Posterior cingulate gyrus (tissue), 11 donors: ENCODE measurements at regions not wholly inside any gene's neighbourhood (a gene's known extent, or its start where the extent isn't known, plus 50 kb on each side); places are given as distances from the start of the nearest gene placed in this dataset.
"Not testable (repeated sequence)": the region's sequence is repeated elsewhere in the genome, so short reads cannot be mapped to it uniquely, and the experiment has no call there.

Source experiments
- DNase-seq, 10 donors: peaks; one replicate each; pipeline versions ENCODE4 v3.0.0 to v3.0.0-alpha.2; 2020 to 2021; ENCODE audit warnings: mixed read lengths in 3 of 10
- intact Hi-C: fragments of 100-400 bp; cut with DNase I; formaldehyde crosslinking; loops from one replicate; pipeline ENCODE4 v1.15.1; 2023

GRCh38 chr14:96683562-96684289, 113.5 kb upstream of the VRK1 start:
- DNase-seq, result no peak
- intact Hi-C loops, result no loop called here

- no peak for DNase-seq
- intact Hi-C loops, result no loop called here
These were observed 111.1 kb upstream of the VRK1 start for GRCh38 chr14:96686126-96686525.

DNA sequence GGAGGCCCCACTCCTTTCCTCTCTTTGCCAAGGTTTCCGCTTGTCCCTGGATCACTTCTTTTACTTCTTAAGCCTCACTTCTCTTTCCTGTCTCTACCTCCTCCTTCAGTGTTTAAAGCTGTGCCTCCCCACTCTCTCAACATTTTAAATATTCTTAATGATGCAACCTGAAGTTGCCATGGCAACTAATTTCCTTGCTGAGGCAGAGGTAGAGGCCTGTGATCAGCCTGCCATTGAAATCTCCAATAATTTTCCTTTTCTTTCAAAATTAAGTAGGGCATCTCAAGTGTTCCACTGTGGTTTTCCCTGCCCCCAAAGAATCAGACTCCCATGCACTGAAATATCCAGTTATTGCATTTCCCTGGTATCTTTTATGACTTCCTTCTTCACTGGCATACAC, 108.6 kb upstream of the VRK1 start:
- no peak for DNase-seq
- intact Hi-C loops, result no loop called here

DNA sequence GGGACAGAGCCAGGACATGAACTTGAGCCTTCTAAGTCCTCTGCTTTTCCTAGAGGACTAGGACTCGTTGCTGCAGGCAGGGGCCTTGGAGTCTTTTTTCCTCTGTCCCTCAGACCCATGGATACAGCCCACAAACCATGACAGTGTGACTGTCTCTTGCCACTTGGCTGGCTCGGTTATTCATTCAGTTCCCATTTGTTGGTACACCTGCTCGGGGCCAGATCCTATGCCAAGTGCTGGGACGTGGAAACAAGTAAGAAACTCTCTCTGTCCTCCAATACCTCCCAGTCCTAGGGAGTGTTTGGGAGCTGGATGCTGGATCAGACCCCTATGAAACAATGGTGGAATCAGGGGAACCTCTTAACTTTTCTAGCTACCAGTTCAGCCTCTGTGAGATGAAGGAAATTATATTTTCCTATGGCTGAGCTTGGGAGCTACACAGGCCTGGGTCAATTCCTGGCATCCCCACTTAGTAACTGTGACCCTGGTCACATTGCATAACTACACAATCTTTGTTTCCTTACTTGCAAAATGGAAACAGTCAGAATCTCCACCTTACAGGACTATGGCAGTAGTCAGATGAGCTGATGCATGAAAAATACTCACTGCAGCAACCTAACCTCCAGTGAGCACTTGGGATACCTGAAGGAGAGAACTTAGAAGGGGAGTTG, 106.3 kb upstream of the VRK1 start:
- intact Hi-C loops, result no loop called here
- no peak for DNase-seq

DNA sequence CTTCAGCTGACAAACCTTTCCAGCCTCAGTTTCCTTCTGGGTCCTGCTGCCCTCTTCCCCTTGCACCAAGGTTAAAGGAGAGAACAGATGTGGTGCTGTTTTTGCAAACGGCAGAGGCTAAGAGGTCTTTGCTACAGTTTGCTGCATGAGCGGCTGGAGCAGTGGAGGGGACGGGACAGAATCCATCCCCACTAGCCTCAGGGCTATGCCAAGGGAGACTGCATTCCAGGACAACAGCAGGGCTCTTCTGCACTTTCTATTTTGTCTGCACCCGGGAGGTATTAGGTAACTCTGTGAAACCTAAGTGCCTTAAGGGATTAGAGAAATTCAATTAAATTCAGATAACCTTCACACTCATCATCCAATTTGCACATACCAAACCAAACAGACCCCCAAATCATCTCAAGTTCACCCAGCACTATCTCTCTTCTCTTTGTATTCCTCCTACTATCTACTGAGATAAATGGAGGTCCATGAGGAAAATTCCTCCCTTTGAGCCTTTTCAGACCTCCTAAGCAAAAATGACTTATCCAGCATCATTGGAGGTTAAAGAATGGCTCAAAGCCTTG, 103.8 kb upstream of the VRK1 start:
- intact Hi-C loops, result no loop called here
- DNase-seq, result peak in 1 of 10 donors; percentile 25

DNA sequence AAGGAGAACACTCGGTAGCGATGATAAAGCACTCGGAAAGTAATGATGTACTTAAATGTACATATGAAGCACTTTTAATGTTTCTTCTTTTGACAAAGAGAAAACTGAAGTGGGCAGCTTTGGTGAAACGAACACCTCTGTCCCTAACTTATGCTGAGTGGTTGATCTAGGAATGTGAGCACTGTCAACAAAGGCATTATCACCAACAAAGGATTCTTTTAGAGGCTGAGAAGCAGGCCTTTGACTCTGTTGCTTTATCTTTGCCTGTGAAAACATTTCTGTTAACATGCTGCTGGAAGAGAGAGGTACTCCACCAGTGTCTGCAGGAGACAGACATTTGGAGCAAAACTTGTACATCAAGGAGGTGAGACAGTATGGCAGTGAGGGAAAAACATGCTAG, 103.2 kb upstream of the VRK1 start:
- DNase-seq, result no peak
- intact Hi-C loops, result no loop called here

DNA sequence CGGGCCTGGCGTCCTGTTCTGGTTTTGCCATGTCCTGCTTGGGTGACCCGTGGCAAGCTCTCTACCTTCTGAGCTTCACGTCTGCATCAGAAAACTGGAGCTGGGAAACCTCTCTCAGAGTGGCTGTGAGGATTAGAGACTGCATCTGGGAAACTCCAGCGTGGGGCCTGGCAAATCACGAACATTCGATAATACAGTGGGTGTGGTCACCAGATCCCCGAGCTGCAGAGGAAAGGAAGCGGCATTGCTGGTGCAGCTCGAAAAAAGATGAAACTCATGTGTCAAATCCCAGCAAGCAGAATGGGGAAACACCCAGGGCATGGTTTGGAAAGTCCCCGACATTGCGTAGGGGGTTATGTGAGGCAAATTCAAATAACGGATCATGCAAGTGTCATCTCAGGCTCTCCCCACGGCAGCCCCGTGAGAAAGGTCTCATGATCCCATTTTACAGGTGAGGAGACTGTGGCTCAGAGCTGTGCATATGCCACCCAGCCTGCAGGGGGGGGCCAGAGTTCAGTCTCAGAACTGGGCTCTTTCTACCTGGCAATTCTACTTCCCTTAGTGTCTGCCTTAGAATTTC, 98.1 kb upstream of the VRK1 start:
- intact Hi-C loops, result no loop called here
- DNase-seq, result peak in 1 of 10 donors; percentile 16

DNA sequence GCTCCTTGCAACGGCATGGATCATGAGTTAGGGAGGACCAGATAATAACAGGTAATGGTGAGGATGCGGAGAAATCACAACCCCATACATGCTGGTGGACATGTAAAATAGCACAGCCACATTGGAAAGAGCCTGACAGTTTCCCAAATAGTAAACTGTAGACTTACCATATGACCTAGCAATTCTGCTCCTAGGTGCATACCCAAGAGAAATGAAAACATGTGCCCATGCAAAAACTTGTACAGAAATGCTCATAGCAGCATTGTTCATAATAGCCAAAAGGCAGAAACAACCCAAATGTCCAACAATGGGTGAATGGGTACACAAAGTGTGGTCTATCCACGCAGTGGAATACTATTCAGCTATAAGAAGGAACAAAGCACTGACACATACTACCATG, 97.5 kb upstream of the VRK1 start:
- no peak for DNase-seq
- intact Hi-C loops, result no loop called here

DNA sequence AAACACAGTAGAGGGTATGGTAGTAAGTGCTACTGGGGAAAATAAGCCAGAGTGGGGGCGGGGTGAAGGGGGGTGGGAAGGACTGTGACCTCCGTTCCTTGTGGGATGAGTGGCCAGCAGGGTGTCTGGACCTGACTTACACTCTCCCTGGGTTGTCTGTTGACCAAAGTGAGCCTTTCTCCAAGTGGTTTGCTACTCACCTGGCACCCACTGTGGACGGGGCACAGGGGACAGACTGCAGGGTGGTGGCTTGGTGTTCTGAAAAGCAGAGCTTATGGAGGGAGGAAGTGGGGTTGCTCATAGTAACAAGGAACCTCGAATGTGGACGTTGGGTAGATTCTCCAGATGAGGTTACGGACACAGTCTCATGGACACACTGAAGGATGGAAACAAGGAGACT, 94.4 kb upstream of the VRK1 start:
- intact Hi-C loops, result no loop called here
- peak in 1 of 10 donors; percentile 50 for DNase-seq

DNA sequence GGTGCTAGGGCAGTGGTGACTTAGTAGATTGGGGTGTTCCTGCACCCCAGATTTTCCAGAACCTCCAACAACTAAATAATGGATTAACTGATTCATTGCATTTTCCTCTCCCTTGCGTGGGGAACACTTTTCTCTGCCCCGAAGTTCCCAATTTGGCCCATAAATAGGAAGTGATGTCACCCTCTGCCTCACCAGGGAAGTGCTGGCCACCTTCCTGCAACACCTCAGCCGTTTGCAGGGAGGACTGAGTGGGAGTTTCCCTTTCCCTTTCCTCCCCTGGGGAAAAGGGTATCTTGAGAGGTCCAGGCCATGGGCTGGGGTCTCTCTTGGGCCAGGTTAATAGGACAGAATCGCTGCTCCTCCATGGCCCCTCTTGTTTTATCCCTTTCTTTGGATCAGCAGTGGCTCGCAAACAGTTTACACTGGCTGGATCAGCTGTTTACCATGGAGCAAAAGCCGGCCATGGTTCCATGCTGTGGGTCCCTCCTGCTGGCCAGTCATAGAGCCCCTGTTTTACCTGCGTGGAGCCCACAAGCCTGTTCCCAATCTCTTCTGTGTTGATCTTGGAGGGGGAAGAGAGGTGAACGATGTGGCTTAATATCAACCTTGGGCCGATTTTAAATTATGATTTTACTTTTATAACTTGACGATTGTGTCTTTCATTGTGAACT, 91.6 kb upstream of the VRK1 start:
- peak in 1 of 10 donors; percentile 10 for DNase-seq
- intact Hi-C loops, result no loop called here

- intact Hi-C loops, result no loop called here
- no peak for DNase-seq
These were observed 90.3 kb upstream of the VRK1 start for GRCh38 chr14:96706893-96707292.

GRCh38 chr14:96710060-96710666, 87.0 kb upstream of the VRK1 start:
- intact Hi-C loops, result no loop called here
- DNase-seq, result no peak

DNA sequence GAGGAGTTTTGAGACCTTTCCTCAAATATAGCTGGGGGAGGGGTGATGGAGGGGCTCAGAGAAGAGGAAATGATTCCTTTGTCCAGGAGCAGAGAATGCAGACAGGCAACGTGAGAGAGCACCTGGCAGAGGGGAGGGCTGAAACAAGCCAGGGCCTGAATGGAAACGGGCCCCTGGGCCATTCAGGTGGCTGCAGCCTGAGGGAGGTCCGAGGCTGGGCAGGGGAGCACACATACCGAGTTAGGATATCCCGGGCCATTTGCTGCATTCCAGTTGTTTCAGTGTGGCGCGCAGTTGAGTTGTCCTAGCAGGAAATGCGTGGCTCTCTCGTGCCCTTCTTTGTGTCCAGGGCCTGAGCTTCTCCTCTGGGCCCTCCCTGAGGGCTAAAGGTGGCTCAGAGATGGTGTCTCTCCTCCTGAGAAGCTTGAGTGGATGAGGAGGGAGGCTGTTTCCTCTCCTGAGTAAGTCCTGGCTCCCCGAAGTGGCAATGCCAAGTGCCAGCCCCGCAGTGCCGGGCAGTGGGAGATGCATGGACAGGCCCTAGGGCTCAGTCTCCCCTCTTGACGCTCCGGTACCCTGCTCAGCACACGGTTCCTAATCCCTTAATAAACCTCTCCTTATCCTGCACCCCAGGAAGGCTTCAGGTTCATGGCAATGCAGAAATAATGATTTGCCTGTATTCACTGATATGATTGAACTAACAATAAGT, 85.5 kb upstream of the VRK1 start:
- intact Hi-C loops, result no loop called here
- DNase-seq, result peak in 1 of 10 donors; percentile 30

- intact Hi-C loops, result no loop called here
- no peak for DNase-seq
These were observed 83.8 kb upstream of the VRK1 start for GRCh38 chr14:96713426-96713825.

DNA sequence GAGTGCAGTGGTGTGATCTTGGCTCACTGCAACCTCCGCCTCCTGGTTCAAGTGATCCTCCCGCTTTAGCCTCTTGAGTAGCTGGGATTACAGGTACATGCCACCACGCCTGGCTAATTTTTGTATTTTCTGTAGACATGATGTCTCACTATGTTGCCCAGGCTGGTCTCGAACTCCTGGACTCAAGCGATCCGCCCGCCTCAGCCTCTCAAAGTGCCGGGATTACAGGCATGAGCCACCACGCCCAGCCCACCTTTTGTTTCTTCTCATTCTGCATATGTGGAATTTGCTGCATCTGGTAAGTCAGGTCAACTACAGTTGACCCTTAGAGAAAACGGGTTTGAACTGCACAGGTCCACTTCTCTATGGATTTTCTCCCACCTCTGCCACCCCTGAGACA, 82.6 kb upstream of the VRK1 start:
- intact Hi-C loops, DNase-seq: not testable (repeated sequence)

GRCh38 chr14:96717116-96717515, 80.1 kb upstream of the VRK1 start:
- DNase-seq, result peak in 1 of 10 donors; percentile 43
- intact Hi-C loops, result no loop called here

GRCh38 chr14:96718407-96718806, 78.8 kb upstream of the VRK1 start:
- DNase-seq, result no peak
- intact Hi-C loops, result no loop called here

DNA sequence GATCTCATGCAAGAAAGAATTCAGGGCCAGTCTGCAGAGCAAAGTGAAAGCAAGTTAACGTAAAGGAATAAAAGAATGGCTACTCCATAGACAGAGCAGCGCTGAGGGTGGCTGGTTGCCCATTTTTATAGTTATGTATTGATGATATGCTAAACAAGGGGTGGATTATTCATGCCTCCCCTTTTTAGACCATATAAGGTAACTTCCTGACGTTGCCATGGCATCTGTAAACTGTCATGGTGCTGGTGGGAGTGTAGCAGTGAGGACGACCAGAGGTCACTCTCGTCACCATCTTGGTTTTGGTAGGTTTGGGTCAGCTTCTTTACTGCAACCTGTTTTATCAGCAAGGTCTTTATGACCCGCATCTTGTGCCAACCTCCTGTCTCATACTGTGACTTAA, 76.5 kb upstream of the VRK1 start:
- DNase-seq, result peak in 1 of 10 donors; percentile 15
- intact Hi-C loops, result not testable (repeated sequence)

DNA sequence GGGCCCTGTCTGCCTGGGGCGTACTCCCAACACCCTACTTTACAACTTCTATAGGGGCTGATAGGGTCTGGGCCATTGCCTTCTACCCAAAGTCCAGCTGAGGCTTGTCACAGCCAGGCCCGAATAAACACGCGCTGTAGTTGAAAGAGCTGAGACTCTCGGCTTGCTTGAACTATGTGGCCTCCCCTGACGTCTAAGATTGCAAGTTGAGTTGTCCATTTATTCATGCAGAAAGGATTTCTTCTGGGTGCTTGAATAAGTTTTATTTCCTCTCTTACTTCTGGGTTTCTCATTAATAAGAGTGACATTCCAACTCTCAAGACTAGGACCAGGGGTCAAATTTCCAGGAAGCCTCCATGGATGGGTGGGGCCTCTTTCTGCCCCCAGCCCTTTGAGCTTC, 74.4 kb upstream of the VRK1 start:
- intact Hi-C loops, result no loop called here
- no peak for DNase-seq

DNA sequence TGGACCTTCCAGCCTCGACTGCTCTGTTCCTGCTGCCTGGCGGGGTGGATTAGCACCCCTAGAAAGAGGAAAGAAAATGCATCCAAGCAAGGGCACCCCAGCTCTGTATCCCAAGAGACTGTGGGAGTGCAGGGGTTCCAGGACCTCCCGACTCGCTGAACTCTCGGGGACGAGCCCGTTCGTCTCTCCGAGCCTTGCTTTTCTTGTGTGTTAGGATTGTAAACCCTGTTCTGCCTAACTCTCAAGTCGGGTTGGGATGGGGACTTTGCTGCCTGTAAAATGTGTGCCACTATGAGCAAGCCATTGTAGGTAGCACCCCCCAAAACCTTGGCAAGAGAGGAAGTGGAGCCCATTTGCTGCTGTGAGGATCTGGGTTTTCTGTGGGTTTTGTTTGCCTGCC, 73.2 kb upstream of the VRK1 start:
- peak in 1 of 10 donors; percentile 57 for DNase-seq
- intact Hi-C loops, result no loop called here
